Tibial nerve (tissue), 4 donors: ENCODE measurements at regions not wholly inside any gene's neighbourhood (a gene's known extent, or its start where the extent isn't known, plus 50 kb on each side); places are given as distances from the start of the nearest gene placed in this dataset.

Experiments
- EP300 ChIP-seq, 2 donors: sonication (generic); formaldehyde crosslinking; IDR thresholded peaks; one replicate each; pipeline ENCODE4 v1.6.1; 2017; ENCODE audit warnings: antibody characterized with exemption in 2 of 2, mild to moderate bottlenecking in 1 of 2
- POLR2A ChIP-seq, 2 donors: fragments of 450-650 bp; IDR thresholded peaks; one replicate each; pipeline ENCODE4 v1.6.1; 2017; ENCODE audit warnings: antibody characterized with exemption in 2 of 2, mild to moderate bottlenecking in 2 of 2, moderate library complexity in 2 of 2
- TF ChIP-seq, protein P1 (sequence below), 5 experiments: fragments of 200-600 bp in 3 of 5; fragments of 450-650 bp in 2 of 5; sonication (generic) in 3 of 5; IDR thresholded peaks; one replicate each; pipeline ENCODE4 v1.5.1; 2016 to 2019; ENCODE audit warnings: antibody characterized with exemption in 5 of 5, mild to moderate bottlenecking in 3 of 5, moderate library complexity in 2 of 5

DNA sequence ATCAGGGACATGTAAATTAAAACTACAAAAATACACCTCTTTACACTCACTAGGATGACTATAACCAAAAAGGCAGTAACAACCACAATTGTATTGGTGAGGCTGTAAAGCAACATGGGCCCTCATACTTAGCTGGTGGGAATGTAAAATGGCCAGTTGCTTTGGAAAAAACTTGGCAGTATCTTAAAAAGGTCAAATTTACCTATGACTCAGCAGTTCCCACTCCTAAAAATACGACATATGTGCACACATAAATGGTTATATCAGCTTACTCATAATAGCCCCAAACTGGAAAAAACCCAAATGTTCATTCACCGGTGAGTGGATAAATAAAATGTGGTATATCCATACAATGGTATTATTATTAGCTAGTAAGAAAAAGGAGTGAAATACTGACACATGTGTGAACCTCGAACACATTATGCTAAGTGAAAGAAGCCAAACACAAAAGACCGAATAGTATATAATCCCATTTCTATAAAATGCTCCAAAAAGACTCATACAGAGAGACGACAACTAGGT, 391.4 kb downstream of the NPIPA8 start:
- TF ChIP-seq, protein P1, sequence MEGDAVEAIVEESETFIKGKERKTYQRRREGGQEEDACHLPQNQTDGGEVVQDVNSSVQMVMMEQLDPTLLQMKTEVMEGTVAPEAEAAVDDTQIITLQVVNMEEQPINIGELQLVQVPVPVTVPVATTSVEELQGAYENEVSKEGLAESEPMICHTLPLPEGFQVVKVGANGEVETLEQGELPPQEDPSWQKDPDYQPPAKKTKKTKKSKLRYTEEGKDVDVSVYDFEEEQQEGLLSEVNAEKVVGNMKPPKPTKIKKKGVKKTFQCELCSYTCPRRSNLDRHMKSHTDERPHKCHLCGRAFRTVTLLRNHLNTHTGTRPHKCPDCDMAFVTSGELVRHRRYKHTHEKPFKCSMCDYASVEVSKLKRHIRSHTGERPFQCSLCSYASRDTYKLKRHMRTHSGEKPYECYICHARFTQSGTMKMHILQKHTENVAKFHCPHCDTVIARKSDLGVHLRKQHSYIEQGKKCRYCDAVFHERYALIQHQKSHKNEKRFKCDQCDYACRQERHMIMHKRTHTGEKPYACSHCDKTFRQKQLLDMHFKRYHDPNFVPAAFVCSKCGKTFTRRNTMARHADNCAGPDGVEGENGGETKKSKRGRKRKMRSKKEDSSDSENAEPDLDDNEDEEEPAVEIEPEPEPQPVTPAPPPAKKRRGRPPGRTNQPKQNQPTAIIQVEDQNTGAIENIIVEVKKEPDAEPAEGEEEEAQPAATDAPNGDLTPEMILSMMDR (IDR thresholded peaks at IDR 0.05): no peak
- no peak for TF ChIP-seq POLR2A (IDR thresholded peaks at IDR 0.05)
- TF ChIP-seq EP300 (IDR thresholded peaks at IDR 0.05): no peak
